Left forelimb (tissue), 1 donor: ENCODE measurements at regions not wholly inside any gene's neighbourhood (a gene's known extent, or its start where the extent isn't known, plus 50 kb on each side); places are given as distances from the start of the nearest gene placed in this dataset.

Source experiments
- DNase-seq: peaks from one replicate; pipeline ENCODE4 v3.0.0-alpha.2; 2018; ENCODE audit warnings: low spot score

GRCh38 chr2:163541943-163542342 is 193.9 kb downstream of the FIGN start:
- DNase-seq = no peak

- no peak for DNase-seq
These were observed 194.3 kb downstream of the FIGN start for GRCh38 chr2:163541495-163541894.

DNA sequence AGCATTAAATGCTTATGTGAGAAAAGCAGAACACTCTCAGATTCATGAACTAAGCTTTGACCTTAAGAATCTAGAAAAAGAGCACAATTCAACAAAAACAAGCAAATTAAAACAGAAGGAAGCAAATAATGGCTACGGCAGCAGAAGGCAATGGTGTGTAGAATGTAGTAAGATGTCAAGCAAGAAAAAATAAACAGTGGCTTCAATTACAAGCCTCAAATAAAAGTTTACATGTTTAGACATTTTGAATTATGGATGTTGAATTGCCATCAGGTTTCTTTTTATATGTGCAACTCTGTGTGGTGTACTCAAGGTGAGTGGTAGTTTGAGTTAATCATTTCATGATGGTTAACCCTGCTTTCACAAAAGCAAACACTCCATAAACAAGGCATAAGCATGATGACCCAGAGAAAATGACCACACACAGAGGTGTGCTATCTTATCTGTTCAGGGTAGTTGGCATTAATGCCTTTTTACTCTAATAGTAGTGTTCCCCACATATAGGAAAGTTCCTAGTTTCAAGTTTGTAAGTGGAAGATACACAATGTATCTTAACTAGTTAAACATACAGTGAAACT is 207.1 kb downstream of the FIGN start:
- DNase-seq = no peak

DNA sequence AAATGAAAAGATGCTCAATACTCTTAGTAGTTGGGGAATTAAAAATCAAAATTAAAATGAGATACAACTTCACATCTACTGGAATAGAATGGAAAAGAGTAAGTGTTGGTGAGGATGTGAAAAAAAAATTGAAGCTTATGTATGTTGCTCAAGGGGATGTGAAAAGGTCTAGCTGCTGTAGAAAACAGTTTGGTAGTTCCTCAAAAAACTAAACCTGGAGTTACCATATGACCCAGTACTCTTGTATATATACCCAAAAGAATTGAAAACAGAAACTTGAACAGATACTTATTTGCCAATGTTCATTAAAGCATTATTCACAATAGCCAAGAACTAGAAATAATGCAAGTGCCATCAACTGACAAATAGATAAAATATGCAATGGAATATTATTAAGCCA is 208.4 kb downstream of the FIGN start:
- no peak for DNase-seq

GRCh38 chr2:163518762-163519161 is 217.0 kb downstream of the FIGN start:
- no peak for DNase-seq

DNA sequence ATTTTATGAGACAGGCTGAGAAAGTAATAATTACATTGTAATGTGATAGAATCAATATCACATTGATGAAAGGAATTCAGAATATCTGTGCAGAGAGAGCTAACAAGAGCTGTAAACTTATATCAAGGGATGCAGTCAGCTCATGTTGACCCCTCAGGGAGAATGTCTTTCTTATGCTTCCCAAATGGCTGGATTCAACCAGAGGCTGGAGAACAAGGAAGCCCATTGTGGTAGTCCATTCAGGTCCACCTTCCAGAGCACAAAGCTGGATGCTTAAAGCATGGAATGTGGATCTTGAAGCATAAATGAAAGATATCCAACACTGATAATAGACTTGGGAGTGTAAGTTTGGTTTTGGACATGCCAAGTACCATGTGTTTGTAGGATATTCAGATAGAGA is 220.0 kb downstream of the FIGN start:
- no peak for DNase-seq

GRCh38 chr2:163505281-163505680 is 230.5 kb downstream of the FIGN start:
- DNase-seq = no peak

GRCh38 chr2:163493359-163494298 is 242.2 kb downstream of the FIGN start:
- no peak for DNase-seq

DNA sequence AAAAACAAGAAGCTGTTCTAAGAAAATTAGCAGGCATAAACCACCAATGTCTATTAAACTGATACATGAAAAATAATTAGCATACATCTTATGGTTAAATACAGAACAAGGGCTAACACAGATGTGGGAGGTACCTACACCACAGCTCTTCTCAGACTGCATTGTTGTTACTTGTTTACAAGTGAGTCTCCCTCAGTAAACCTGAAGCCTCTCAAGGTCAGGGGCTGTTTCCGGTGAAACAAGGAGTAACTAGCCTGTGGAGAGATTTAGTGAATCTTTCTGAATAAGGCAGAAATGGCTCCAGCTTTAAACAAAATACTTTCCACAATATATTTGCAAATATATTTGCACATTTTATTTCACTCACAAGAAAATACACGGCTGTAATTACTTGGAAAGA is 244.0 kb downstream of the FIGN start:
- DNase-seq = no peak

GRCh38 chr2:163490281-163490680 is 245.5 kb downstream of the FIGN start:
- DNase-seq = no peak

GRCh38 chr2:163481515-163481914 is 254.3 kb downstream of the FIGN start:
- DNase-seq = no peak

DNA sequence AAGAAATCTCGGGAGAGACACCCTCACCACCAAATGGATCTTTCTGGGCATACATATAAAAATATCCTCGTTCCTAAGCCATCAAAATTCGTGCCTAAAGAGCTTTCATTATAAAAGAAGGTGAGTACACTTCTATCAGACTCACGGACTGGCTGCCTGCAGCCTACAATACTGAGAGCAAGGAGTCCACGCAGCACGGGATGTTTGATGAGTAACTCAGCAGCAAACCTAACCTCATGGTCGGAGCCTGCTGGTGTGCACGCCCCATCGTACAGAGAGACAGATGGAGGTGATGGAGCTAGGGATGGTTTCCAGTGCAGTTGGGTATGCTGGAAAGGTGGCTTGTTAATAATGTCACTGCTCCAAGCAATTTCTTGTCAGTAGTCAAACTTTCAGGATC is 256.2 kb downstream of the FIGN start:
- DNase-seq = no peak

GRCh38 chr2:163475815-163476214 is 260.0 kb downstream of the FIGN start:
- DNase-seq = no peak

DNA sequence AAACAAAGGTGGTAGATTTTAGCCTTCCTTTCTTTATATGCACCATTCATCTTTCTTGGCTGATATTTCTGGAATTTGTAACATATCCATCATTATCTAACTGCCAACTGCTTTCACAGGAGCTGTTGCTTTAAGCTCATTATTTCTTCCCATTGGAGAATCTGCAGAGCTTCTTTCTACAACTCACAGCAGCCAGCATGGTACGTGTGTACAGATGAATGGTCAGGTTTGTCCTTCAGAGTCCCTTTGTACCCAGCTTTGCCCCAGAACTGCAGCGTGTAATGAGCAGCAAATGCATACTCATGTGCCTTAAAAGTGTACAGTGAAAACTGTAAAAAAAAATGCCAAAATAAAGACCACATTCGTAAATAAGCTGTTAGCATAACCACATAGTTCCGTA is 260.9 kb downstream of the FIGN start:
- no peak for DNase-seq

DNA sequence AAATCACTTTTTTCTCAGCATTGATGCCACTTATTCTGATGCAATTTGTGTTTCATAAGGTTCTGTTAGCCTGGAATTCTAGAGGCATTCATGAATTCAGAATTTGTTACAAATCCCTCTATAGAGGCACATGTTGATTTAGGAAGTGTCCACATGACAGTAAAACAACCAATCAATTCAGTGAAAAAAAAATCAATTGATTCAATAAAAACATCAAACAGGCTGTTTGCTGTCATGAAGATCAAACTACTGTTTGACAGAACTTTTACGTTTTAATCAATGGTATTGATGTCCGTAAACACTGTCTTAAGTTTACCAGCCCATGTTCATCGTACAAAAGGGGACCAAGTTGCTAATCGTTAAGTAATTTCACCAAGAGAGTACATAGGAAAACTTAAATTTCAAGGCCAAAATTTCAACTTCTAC is 261.5 kb downstream of the FIGN start:
- DNase-seq = no peak

GRCh38 chr2:163471947-163472346 is 263.9 kb downstream of the FIGN start:
- DNase-seq = no peak

DNA sequence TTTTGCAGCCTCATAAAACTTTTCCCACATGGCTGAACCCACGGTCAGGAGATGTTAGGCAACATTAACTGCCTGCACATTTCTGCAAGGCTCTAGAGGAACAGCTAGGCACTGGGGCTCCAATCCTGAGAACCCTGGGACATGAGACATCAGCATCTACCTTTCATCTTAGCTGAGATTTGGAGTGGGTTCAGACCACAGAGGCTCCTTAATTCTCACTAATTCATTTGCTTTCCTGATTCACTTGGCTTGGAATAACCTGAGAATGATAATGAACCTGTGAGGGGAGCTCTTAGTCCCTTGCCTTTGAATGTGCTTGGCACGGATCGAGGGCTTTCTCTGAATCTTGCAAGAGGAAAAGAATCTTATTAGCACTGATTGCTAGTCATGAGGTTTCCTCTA is 266.2 kb downstream of the FIGN start:
- DNase-seq = no peak

DNA sequence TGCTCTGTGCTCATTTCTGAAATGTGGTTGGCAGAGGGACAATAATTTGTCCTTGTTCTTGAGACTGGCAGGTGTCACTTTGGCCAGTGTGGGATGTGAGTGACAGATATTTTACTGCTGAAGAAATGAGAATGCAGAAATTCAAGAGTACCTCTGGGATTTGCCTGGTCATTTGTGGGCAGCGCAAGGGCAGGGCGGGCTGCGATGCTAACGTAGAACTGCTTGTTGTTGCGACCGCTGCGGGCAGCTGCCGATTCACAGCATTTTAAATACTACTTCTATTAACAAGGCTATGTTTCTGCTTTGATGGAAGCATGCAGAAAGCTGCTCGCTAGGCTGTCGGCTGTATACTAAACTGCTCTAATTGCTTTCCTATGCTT is 268.6 kb downstream of the FIGN start:
- DNase-seq = no peak

DNA sequence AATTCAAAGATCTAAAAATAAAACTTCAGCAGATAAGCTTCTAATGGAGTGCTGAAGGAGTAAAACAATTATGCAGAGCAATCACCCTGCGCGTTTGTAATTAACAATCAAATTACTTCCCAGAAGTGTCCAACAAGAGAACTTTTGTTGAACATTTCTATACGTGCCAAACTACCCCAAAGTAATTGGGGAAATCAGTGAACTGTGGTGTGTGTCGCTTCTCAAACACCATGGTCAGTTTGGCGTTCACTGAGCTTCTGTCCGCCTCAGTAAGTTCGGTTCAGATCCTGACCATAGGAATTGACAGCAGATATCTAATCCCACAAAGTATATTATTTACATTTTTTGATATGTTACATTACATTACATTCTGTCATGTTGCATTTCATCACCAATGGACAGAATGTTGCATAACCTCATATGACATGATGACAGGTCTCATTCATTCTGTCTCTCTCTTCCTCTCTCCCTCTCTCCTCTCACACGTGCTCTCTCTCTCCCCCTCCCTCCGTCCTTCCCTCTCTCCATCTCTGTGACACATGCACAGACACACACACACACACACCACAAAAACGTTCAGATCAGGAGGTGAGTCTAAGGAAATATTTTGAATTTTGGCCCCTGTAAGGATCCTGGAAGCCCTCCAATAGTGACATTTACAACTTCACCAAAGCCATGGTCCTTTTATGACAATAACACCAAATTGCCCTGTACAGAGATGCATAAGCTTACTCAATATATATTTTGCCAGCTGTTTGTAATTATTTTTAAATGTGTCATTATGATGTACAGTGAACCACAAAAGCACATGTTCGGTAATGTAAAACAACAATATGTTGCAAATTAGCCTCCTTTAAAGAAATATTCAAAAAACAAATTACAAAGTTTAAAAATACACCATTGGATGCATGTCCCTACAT is 269.2 kb downstream of the FIGN start:
- no peak for DNase-seq

DNA sequence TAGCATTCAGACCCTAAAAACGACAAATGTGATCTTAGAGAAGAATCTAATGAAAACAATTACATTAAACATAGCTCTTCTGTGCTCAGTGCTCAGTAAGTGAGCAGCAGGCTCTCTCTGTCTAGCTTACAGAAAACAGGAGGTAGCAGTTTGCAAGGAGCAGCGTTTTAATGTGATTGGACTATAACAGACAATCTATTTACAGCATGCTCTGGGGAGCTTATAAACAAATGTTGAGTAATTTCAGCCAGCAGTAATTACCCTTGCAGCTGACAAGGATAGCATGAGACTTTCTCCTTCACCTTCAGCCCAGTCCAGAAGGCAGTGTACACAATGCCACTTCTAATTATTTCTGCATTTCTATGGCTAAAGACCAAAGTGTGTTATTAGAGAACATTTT is 270.4 kb downstream of the FIGN start:
- no peak for DNase-seq

- DNase-seq = no peak
These were observed 272.4 kb downstream of the FIGN start for GRCh38 chr2:163463411-163463810.

- no peak for DNase-seq
These were observed 272.8 kb downstream of the FIGN start for GRCh38 chr2:163462993-163463392.

DNA sequence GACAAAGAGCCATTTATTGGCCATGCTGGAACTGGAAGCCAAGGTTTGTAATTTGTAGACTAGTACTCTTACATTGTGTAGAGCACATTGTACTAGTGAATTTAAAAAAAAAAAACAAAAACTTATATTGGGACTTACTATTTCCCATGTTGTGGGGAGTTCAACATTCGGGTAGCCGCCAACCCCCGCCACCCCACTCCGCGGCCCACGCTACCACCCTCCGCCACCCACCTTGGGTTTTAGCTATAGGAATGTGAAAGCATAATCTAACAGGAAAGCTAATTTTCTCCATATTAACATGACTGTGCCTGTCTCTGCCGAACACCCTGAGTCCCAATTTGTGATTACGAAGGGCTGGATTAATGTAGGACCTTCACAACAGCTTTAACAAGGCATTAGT is 275.8 kb downstream of the FIGN start:
- DNase-seq = no peak
